HG02938 (cell line): ENCODE measurements at regions not wholly inside any gene's neighbourhood (a gene's known extent, or its start where the extent isn't known, plus 50 kb on each side); places are given as distances from the start of the nearest gene placed in this dataset.

ENCODE experiments used
- ATAC-seq: cut with Tn5 transposase; IDR thresholded peaks from one replicate; pipeline ENCODE4 v1.9.1; 2021; ENCODE audit warnings: mild to moderate bottlenecking, moderate library complexity; ENCODE audit not compliant: unreplicated experiment

GRCh38 chr4:56099378-56099786 is 150.6 kb downstream of the CEP135 start:
- ATAC-seq = no peak

DNA sequence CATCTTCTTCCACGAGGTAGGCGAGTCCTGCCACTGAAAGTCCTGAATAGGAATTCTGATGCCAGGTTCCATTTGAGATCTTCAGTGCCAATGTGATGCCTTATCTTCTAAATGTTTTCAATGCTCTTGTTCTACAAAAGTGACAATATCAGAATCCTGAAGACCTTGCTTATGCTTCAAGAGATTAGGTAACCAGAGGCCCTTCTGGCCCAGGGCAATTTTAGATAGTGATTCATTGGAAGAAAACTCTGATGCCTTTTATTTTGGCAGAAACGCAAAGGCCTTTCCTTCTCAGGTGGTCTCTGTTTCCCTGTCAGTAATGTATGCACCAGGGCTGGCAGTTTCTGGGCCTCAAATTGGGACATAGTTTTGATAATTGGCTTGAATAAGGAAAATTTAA is 144.8 kb downstream of the CEP135 start:
- no peak for ATAC-seq

GRCh38 chr4:56092540-56092939 is 143.8 kb downstream of the CEP135 start:
- no peak for ATAC-seq

DNA sequence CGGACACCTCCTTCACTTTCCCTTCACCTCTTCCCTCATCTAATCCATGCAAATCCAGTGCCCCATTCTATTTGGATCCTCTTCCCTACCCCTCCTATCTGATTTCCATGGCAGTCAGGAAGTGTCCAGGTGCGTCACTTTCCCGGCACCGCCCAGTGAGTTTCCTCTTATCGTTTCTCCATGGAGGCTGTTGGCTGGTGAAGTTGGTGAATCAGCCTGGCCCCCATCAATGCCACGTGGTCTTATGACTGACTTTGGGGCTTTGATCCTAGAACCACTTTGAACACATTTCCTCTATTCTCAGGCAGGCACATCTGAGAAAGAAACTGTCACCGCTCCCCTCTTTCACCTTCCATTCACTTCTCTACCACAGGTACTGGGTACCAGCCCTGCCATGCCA is 137.8 kb downstream of the CEP135 start:
- ATAC-seq = no peak

DNA sequence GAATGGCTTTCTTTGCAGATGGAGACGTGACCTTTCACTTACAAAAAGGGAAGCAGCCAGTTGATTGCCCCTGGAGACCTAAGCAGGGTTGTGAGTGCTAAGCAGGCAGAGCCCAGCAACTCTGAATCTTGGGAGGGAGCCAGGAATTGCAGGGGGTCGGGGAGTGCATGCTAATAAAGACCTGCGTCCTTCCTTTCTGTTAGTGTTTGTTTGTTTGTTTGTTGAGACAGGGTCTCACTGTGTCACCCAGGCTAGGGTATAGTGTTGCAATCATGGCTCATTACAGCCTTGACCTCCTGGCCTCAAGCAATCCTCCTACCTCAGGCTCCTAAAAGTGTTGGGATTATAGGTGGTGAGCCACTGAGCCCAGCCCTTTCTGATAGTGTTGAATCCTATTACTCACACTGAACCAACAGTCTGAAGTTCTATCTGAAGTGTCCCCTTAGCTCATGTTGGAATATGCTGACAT is 137.4 kb downstream of the CEP135 start:
- ATAC-seq = no peak

DNA sequence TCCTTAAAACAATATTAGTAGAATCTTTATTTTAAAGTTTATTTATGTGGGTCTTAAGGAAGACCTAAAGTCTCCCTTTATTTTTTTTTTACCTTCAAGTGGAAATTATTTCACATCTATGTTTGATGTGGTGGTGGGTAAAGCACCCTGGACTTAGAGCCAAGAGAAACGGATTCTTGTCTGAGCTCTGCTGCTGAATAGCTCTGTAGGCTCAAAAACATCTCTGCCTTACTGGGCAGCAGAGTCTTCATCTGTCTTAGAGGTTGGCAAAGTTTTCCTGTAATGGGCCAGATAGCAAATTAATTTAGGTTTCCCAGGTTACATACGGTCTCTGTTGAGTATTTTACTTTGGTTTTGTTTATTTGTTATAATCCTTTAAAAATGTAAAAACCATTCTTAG is 136.5 kb downstream of the CEP135 start:
- ATAC-seq = no peak

- ATAC-seq = no peak
Observed at GRCh38 chr4:56084851-56085250, 136.1 kb downstream of the CEP135 start.
